Jurkat, Clone E6-1 (cell line): ENCODE measurements at regions not wholly inside any gene's neighbourhood (a gene's known extent, or its start where the extent isn't known, plus 50 kb on each side); places are given as distances from the start of the nearest gene placed in this dataset.

Experiments
- DNase-seq: peaks from one replicate; pipeline ENCODE4 v3.0.0-alpha.2; 2011; ENCODE audit warnings: low read depth, low spot score
- H3K4me3 ChIP-seq: 2 replicates; pipeline ENCODE4 v1.5.1; 2011; ENCODE audit warnings: mild to moderate bottlenecking, low read length, control low read depth, moderate library complexity

DNA sequence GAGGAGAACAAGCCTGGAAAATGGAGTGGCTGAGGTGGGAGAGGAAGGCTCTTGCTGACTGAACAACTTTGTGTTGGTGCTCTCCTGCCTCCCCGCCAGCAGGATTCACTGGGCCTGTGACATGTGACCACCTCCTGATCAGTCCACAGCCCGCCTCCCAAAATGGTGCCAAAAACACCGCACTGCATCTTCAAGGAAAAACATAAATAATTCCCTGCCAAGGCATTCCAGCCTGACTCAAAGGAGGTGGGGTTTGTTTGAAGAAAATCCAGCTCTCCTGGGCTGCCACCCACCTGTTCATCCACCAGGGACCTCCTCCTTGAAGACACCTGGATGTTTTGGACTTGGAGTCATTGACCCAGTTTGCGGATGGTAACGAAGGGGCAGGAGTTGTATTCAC, 83.8 kb upstream of the PIWIL1 start:
- no peak for DNase-seq
- H3K4me3 ChIP-seq: no peak overlapping the region

DNA sequence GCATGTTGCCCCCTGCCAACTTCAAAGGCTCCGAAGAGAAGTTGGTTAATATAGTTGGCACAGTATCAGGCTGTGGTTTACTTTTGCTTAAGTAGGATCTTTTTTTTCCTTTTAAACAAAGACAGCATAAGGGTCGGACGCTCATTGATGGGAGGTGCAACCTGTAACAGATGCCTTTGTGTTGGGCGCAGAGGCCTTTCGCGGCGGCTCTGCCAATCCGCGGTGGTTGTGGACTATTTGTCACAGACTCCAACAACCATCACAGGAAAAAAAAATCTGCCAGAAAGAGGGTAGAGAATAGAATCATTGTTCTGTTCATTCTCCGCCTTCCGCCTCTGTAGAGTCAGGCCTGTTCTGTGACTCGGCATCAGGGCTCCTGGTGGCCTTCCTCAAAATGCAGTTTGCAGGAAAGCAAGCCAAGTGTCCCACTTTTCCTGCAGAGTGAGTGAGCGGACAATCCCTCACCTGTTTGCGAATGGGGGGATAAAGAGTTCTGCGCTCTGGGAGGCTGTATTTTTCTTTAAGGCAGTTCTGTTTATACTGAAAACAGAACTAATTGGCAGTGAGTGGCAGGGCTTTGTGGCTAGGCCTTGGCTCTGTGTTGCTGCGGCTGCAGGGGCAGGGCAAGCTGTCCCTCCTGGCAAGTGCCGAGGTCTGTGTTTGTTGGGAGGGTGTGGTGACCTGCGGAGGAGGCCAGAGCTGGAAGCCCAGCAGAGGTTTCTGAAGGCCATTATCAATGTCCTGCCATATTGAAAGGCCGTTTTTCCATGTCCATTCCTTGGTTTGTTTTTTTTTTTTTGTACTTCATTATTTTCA, 83.0 kb upstream of the PIWIL1 start:
- H3K4me3 ChIP-seq: no peak overlapping the region
- peak; percentile 78 for DNase-seq

DNA sequence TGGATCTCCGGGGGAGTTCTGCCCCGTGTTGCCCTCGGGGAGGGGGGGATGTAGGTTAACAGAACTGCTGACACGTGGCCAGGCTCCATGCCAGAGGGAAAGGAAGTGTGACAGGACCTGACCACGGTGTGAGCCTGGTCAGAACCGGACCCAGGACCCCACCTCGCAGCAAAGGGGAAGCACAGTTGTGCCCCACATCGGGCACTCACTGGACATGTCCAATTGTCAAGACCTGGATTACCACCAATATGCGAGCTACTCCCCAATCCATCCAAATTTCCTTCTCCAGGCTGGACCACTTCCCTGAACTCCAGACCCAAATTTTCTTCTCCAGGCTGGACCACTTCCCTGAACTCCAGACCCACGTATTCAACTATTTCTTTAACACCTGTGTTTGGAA, 78.8 kb upstream of the PIWIL1 start:
- no peak for DNase-seq
- no peak overlapping the region for H3K4me3 ChIP-seq

DNA sequence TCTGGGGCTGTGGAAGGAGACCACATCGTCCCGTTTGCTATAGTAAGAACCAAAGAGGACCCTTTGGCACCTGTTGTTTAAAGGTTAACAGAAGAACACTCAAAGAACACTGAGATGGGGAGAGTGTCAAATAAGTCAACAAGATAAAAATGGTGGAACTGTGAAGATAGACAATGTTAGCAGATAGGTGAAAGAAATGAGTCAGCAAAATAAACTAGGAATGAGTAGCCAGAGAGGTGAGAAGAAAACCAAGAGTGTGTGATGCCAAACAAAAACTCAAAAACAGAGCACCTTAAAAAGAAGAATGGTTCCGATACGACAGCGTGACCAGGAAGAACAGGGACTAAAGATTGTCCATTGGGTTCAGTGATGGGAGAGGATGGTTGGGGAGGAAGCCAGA, 74.7 kb upstream of the PIWIL1 start:
- no peak for DNase-seq
- no peak overlapping the region for H3K4me3 ChIP-seq

DNA sequence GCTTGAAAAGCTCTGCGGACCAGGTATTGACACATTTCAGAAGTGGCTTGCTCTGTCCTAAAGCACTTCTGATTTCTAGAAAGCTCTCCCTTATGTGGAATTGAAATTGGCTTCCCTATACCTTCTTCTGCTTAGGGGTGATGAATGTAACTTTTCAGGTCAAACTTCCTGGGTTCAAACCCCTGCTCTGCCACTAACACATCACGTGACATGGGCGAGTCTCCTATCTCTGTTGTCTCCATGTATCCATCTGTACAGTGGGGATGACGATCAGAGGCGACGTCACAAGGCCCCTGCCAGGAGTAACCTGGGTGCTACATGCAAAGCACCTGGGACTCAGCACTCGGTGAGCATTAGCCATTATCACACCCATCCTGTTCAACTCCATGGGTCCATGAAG, 73.7 kb upstream of the PIWIL1 start:
- no peak for DNase-seq

DNA sequence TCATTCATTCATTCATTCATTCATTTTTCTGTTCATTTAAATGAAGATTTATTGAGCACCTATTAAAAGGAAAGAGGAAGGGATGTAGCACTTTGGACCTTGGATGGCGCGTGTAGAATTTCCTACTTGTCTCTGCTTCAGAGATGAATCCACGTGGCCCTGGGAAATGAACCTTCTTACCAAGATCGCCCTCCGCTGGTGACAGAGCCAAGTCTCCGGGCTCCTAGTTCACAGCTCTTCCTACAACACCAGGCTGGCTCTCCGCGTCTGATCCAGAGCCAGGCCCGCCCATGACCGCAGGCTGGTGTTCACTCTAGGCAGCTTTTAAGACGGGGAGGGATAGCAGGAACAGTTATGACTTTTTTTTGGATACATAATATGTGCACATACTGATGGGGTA, 70.9 kb upstream of the PIWIL1 start:
- no peak overlapping the region for H3K4me3 ChIP-seq
- no peak for DNase-seq

More for the DNA sequence above, 73.7 kb upstream of the PIWIL1 start:
- no peak overlapping the region for H3K4me3 ChIP-seq

DNA sequence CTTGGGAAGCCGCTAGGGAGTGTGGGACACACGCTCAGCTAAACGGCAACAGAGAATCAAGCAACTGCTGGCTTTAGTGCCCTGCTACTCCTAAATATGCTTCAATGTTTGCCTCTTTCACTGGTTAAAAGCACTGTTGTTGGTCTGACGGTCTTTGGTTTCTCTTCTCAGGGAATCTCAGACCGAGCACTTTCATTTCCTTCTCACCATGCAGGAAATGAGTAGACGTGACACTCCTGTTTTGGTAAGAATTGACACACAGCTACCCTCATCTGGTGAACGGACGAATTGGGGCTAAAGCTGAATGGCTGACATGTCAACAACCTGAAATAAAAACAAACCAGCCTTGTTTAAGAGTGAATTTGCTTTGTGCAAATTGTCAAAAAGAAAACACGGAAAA, 57.5 kb upstream of the PIWIL1 start:
- H3K4me3 ChIP-seq: no peak overlapping the region
- DNase-seq: no peak

DNA sequence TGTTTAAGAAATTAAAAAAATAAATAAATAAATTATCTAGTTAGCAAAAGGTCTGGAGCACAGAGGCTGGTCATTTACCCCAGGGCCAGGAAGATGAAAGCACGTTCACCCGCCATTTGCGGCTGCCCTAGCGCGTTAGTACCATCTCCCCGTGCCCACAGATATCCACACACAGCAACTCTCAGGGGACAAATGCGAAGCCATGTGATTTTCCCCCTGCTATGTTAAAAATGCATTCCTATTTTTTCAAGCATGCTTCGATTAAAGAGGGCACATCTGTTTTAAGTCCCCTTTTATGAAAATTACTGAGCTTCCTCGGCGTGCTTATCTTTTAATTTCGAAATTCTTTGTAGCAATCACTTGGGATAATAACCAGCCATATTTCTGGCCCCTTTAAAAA, 56.9 kb upstream of the PIWIL1 start:
- DNase-seq: no peak
- no peak overlapping the region for H3K4me3 ChIP-seq

DNA sequence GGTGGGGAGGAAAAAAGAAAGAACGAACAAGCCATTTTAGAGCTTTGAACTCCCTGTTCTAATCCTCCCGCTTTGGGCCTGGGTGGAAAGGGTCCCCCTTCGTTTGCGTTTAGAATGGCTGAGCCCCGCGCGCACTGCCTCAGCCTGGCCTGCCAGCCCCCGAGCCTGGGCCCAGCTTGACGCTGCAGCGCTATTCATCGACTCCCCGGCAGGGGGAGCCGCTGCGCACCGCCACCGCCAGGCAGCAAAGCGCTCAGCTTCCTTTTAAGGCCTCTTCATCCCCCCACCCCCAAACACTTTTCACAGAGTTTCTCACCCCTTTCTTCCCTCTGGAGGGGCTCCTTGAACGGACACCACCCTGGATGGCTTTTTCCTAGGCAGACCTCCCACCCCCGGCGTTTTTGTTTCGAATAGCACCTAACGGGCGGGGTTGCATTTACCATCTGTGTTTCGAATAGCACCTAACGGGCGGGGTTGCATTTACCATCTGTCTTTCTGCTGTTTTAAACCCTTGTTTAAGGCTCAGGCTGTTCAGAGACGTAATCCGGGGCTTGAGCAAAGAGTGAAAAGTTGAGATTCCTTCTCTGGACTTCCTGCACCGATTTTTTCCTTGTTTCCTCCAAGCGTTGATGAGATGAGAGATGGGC, 56.4 kb upstream of the PIWIL1 start:
- peak; percentile 29 for DNase-seq
- no peak overlapping the region for H3K4me3 ChIP-seq

DNA sequence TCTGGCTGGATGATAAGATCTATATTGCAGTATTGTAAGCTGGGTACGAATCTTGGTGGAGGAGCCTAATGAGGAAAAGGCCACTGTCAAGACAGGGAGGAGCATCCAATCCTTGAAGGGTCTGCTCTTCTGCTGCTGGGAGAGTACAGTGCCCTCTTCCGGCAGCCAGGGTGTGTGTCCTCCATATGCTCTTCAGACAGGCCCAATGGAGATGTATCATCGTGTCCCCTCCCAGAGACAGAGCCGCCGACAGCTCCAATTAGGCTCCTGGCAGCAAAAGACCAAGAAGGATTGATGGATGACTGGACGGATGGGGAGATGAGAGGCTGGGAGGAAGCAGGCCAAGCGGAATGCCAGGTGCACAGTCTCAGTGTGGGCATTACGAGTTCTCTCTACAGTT, 51.6 kb upstream of the PIWIL1 start:
- peak; percentile 25 for DNase-seq

DNA sequence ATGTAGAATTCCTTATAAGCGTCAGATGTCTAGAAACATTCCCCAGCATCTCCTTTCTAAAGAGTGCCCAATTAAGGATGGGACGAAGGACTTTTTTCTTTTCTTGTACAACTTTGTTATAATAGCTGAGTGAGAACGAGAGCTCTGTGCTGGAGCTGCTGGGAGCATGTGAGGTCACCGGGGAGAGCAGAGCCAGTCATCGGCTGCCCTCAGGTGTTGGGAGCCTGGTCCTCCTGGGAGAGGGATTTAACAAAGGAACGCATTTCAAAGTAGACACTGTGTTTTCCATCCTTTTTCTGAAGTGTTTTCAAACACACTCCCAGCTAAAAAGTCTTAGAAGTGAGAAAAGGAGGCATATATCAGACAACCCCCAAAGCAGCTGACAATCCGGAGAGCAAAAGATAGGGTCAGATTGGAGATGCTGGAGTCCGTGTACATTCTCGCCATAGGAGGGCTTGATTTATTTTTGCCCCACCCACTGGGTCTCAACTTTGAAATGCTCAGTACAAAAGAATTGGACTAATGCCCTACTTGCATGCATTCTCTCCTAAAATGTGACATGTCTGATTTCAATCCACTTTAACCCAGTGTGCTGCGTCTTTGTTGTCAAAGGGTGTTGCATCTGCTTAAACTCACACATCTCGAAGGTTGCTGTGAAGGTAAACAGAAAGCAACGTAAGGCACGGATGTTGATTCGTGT, 50.8 kb upstream of the PIWIL1 start:
- no peak overlapping the region for H3K4me3 ChIP-seq
- DNase-seq: no peak

More for the DNA sequence above, 51.6 kb upstream of the PIWIL1 start:
- no peak overlapping the region for H3K4me3 ChIP-seq
